NCI-H226 (cell line): ENCODE measurements at regions not wholly inside any gene's neighbourhood (a gene's known extent, or its start where the extent isn't known, plus 50 kb on each side); places are given as distances from the start of the nearest gene placed in this dataset.
"Not testable (repeated sequence)": the region's sequence is repeated elsewhere in the genome, so short reads cannot be mapped to it uniquely, and the experiment has no call there.

Experiments used
- DNase-seq: peaks from one replicate; pipeline ENCODE4 v3.0.0-alpha.2; 2015

- DNase-seq: no peak
These were observed 264.1 kb upstream of the MEIS1 start for GRCh38 chr2:66170744-66171330.

GRCh38 chr2:66169076-66169475 lies 265.8 kb upstream of the MEIS1 start:
- no peak for DNase-seq

GRCh38 chr2:66164470-66164869 lies 270.5 kb upstream of the MEIS1 start:
- no peak for DNase-seq

- no peak for DNase-seq
These were observed 278.8 kb upstream of the MEIS1 start for GRCh38 chr2:66156171-66156570.

- DNase-seq: no peak
These were observed 281.0 kb upstream of the MEIS1 start for GRCh38 chr2:66153941-66154340.

GRCh38 chr2:66145490-66145889 lies 289.4 kb upstream of the MEIS1 start:
- DNase-seq: no peak

- DNase-seq: not testable (repeated sequence)
These were observed 290.6 kb upstream of the MEIS1 start for GRCh38 chr2:66144324-66144723.

- DNase-seq: no peak
These were observed 297.3 kb upstream of the MEIS1 start for GRCh38 chr2:66137606-66138130.

- no peak for DNase-seq
These were observed 300.7 kb upstream of the MEIS1 start for GRCh38 chr2:66134138-66134701.

- no peak for DNase-seq
These were observed 307.3 kb upstream of the MEIS1 start for GRCh38 chr2:66127656-66128055.

- DNase-seq: no peak
These were observed 307.9 kb upstream of the MEIS1 start for GRCh38 chr2:66127061-66127460.

- DNase-seq: no peak
These were observed 309.0 kb upstream of the MEIS1 start for GRCh38 chr2:66125951-66126350.

- no peak for DNase-seq
These were observed 312.4 kb upstream of the MEIS1 start for GRCh38 chr2:66122516-66122915.

GRCh38 chr2:66121946-66122345 lies 313.0 kb upstream of the MEIS1 start:
- DNase-seq: no peak

- no peak for DNase-seq
These were observed 320.8 kb upstream of the MEIS1 start for GRCh38 chr2:66113988-66114625.

- no peak for DNase-seq
These were observed 323.2 kb upstream of the MEIS1 start for GRCh38 chr2:66111706-66112105.

GRCh38 chr2:66110608-66111007 lies 324.3 kb upstream of the MEIS1 start:
- DNase-seq: no peak

GRCh38 chr2:66110086-66110485 lies 324.8 kb upstream of the MEIS1 start:
- no peak for DNase-seq

GRCh38 chr2:66109419-66109818 lies 325.5 kb upstream of the MEIS1 start:
- no peak for DNase-seq

- no peak for DNase-seq
These were observed 329.7 kb upstream of the MEIS1 start for GRCh38 chr2:66105066-66105753.

- no peak for DNase-seq
These were observed 331.3 kb upstream of the MEIS1 start for GRCh38 chr2:66103581-66103980.

GRCh38 chr2:66101206-66101605 lies 333.7 kb upstream of the MEIS1 start:
- no peak for DNase-seq

GRCh38 chr2:66095820-66096345 lies 339.0 kb upstream of the MEIS1 start:
- DNase-seq: no peak

- not testable (repeated sequence) for DNase-seq
These were observed 340.2 kb upstream of the MEIS1 start for GRCh38 chr2:66094689-66095088.
